IPS-18a (cell line): ENCODE measurements at regions not wholly inside any gene's neighbourhood (a gene's known extent, or its start where the extent isn't known, plus 50 kb on each side); places are given as distances from the start of the nearest gene placed in this dataset.
"Not testable (repeated sequence)": the region's sequence is repeated elsewhere in the genome, so short reads cannot be mapped to it uniquely, and the experiment has no call there.

Experiments used
- H3K27ac ChIP-seq: one replicate; pipeline ENCODE4 v1.5.1; 2013; ENCODE audit warnings: low read length
- H3K27me3 ChIP-seq: one replicate; pipeline ENCODE4 v1.6.1; 2013; ENCODE audit warnings: mild to moderate bottlenecking, low read length; ENCODE audit not compliant: control insufficient read depth, insufficient read depth
- H3K36me3 ChIP-seq: one replicate; pipeline ENCODE4 v1.6.1; 2013; ENCODE audit warnings: low read depth, low read length; ENCODE audit not compliant: control insufficient read depth
- H3K4me1 ChIP-seq: one replicate; pipeline ENCODE4 v1.6.1; 2013; ENCODE audit warnings: low read depth, low read length; ENCODE audit not compliant: control insufficient read depth
- H3K4me3 ChIP-seq: one replicate; pipeline ENCODE4 v1.5.1; 2013; ENCODE audit warnings: low read length
- H3K9ac ChIP-seq: one replicate; pipeline ENCODE4 v1.6.1; 2013; ENCODE audit warnings: mild to moderate bottlenecking, low read length, moderate library complexity
- H3K9me3 ChIP-seq: one replicate; pipeline ENCODE4 v1.6.1; 2013; ENCODE audit warnings: low read depth, low read length; ENCODE audit not compliant: control insufficient read depth

- Histone ChIP-seq H3K27me3 (no peaks in the 10 kb centered on the region), H3K9me3 (no peaks in the 10 kb centered on the region), H3K27ac (no peak overlapping the region), H3K4me3 (no peak overlapping the region), H3K9ac (no peak overlapping the region), H3K4me1 (peaks cover 4% of the 10 kb centered on the region), H3K36me3 (no peaks in the 10 kb centered on the region)
These were observed 127.7 kb upstream of the ZNF536 start for GRCh38 chr19:30244533-30244932.

GRCh38 chr19:30245401-30246039 lies 126.7 kb upstream of the ZNF536 start:
- Histone ChIP-seq H3K4me3 (no peak overlapping the region), H3K27ac (no peak overlapping the region), H3K9me3 (no peaks in the 10 kb centered on the region), H3K4me1 (peaks cover 4% of the 10 kb centered on the region), H3K36me3 (no peaks in the 10 kb centered on the region), H3K27me3 (no peaks in the 10 kb centered on the region), H3K9ac (no peak overlapping the region)

GRCh38 chr19:30249911-30250310 lies 122.3 kb upstream of the ZNF536 start:
- no peaks in the 10 kb centered on the region for H3K36me3 ChIP-seq
- no peak overlapping the region for H3K27ac ChIP-seq
- no peak overlapping the region for H3K4me3 ChIP-seq
- no peak overlapping the region for H3K9ac ChIP-seq
- no peaks in the 10 kb centered on the region for H3K27me3 ChIP-seq
- H3K4me1 ChIP-seq: peaks cover 8% of the 10 kb centered on the region
- H3K9me3 ChIP-seq: no peaks in the 10 kb centered on the region

GRCh38 chr19:30252214-30252613 lies 120.0 kb upstream of the ZNF536 start:
- no peak overlapping the region for H3K27ac ChIP-seq
- no peaks in the 10 kb centered on the region for H3K9me3 ChIP-seq
- H3K4me3 ChIP-seq: no peak overlapping the region
- no peaks in the 10 kb centered on the region for H3K36me3 ChIP-seq
- peaks cover 30% of the 10 kb centered on the region for H3K4me1 ChIP-seq
- H3K9ac ChIP-seq: no peak overlapping the region
- no peaks in the 10 kb centered on the region for H3K27me3 ChIP-seq

GRCh38 chr19:30253581-30253996 lies 118.6 kb upstream of the ZNF536 start:
- no peak overlapping the region for H3K9ac ChIP-seq
- H3K36me3 ChIP-seq: no peaks in the 10 kb centered on the region
- H3K4me1 ChIP-seq: peaks cover 30% of the 10 kb centered on the region
- H3K27ac ChIP-seq: no peak overlapping the region
- H3K9me3 ChIP-seq: no peaks in the 10 kb centered on the region
- no peak overlapping the region for H3K4me3 ChIP-seq
- H3K27me3 ChIP-seq: no peaks in the 10 kb centered on the region

GRCh38 chr19:30254158-30254557 lies 118.0 kb upstream of the ZNF536 start:
- peaks cover 26% of the 10 kb centered on the region for H3K4me1 ChIP-seq
- no peaks in the 10 kb centered on the region for H3K36me3 ChIP-seq
- H3K4me3 ChIP-seq: no peak overlapping the region
- no peak overlapping the region for H3K27ac ChIP-seq
- no peaks in the 10 kb centered on the region for H3K9me3 ChIP-seq
- no peaks in the 10 kb centered on the region for H3K27me3 ChIP-seq
- H3K9ac ChIP-seq: no peak overlapping the region

- no peak overlapping the region for H3K4me3 ChIP-seq
- no peaks in the 10 kb centered on the region for H3K36me3 ChIP-seq
- peaks cover 26% of the 10 kb centered on the region for H3K4me1 ChIP-seq
- H3K27me3 ChIP-seq: no peaks in the 10 kb centered on the region
- H3K27ac ChIP-seq: no peak overlapping the region
- no peak overlapping the region for H3K9ac ChIP-seq
- no peaks in the 10 kb centered on the region for H3K9me3 ChIP-seq
These were observed 117.4 kb upstream of the ZNF536 start for GRCh38 chr19:30254789-30255188.

- H3K9me3 ChIP-seq: no peaks in the 10 kb centered on the region
- no peak overlapping the region for H3K4me3 ChIP-seq
- H3K27me3 ChIP-seq: no peaks in the 10 kb centered on the region
- H3K4me1 ChIP-seq: peaks cover 26% of the 10 kb centered on the region
- H3K9ac ChIP-seq: no peak overlapping the region
- H3K27ac ChIP-seq: no peak overlapping the region
- no peaks in the 10 kb centered on the region for H3K36me3 ChIP-seq
These were observed 116.2 kb upstream of the ZNF536 start for GRCh38 chr19:30255791-30256495.

GRCh38 chr19:30256496-30256850 lies 115.7 kb upstream of the ZNF536 start:
- Histone ChIP-seq H3K36me3 (no peaks in the 10 kb centered on the region), H3K9ac (no peak overlapping the region), H3K27me3 (no peaks in the 10 kb centered on the region), H3K9me3 (no peaks in the 10 kb centered on the region), H3K27ac (no peak overlapping the region), H3K4me3 (no peak overlapping the region), H3K4me1 (peaks cover 26% of the 10 kb centered on the region)

GRCh38 chr19:30263830-30264381 lies 108.3 kb upstream of the ZNF536 start:
- no peaks in the 10 kb centered on the region for H3K27me3 ChIP-seq

GRCh38 chr19:30265918-30266317 lies 106.3 kb upstream of the ZNF536 start:
- not testable (repeated sequence) for H3K9ac ChIP-seq, H3K27ac ChIP-seq, H3K9me3 ChIP-seq, H3K36me3 ChIP-seq, H3K27me3 ChIP-seq, H3K4me3 ChIP-seq
- H3K4me1 ChIP-seq: peaks cover 23% of the 10 kb centered on the region

More at GRCh38 chr19:30263830-30264381, 108.3 kb upstream of the ZNF536 start:
- Histone ChIP-seq H3K4me1 (peaks cover 19% of the 10 kb centered on the region), H3K9ac (no peak overlapping the region), H3K4me3 (no peak overlapping the region), H3K27ac (no peak overlapping the region), H3K9me3 (no peaks in the 10 kb centered on the region), H3K36me3 (no peaks in the 10 kb centered on the region)

- Histone ChIP-seq H3K4me1 (peaks cover 23% of the 10 kb centered on the region), H3K9ac (no peak overlapping the region), H3K27ac (no peak overlapping the region), H3K4me3 (no peak overlapping the region), H3K36me3 (no peaks in the 10 kb centered on the region), H3K27me3 (no peaks in the 10 kb centered on the region), H3K9me3 (no peaks in the 10 kb centered on the region)
These were observed 105.5 kb upstream of the ZNF536 start for GRCh38 chr19:30266687-30267086.
